Heart left ventricle (tissue), 16 donors: ENCODE measurements at regions not wholly inside any gene's neighbourhood (a gene's known extent, or its start where the extent isn't known, plus 50 kb on each side); places are given as distances from the start of the nearest gene placed in this dataset.

Experiments
- ATAC-seq, 4 donors: fragments of 200-7000 bp; cut with Tn5 transposase; one replicate each; pipeline ENCODE4 v1.9.1; 2020 to 2022; ENCODE audit warnings: moderate library complexity in 4 of 4, mild to moderate bottlenecking in 3 of 4, moderate number of reproducible peaks in 1 of 4
- DNase-seq, 5 donors: peaks; one replicate each; pipeline ENCODE4 v3.0.0-alpha.2; 2020
- H3K27ac ChIP-seq, 12 donors: fragments of 200-600 bp; sonication (generic) in 4 of 12; one replicate each; pipeline versions ENCODE4 v1.5.0 to v1.8.0; 2016 to 2022; ENCODE audit warnings: mild to moderate bottlenecking in 2 of 12
- H3K27me3 ChIP-seq, 9 donors: fragments of 200-600 bp; sonication (generic) in 2 of 9; one replicate each; pipeline versions ENCODE4 v1.5.1 to v1.8.0; 2016 to 2022; ENCODE audit warnings: mild to moderate bottlenecking in 3 of 9
- H3K36me3 ChIP-seq, 9 donors: fragments of 200-600 bp; sonication (generic) in 2 of 9; one replicate each; pipeline versions ENCODE4 v1.5.0 to v1.8.0; 2018 to 2022; ENCODE audit warnings: mild to moderate bottlenecking in 2 of 9
- H3K4me1 ChIP-seq, 12 donors: fragments of 200-600 bp; sonication (generic) in 4 of 12; one replicate each; pipeline versions ENCODE4 v1.5.0 to v1.8.0; 2016 to 2022; ENCODE audit warnings: mild to moderate bottlenecking in 3 of 12
- H3K4me3 ChIP-seq, 12 donors: fragments of 200-600 bp; sonication (generic) in 4 of 12; one replicate each; pipeline versions ENCODE4 v1.5.0 to v1.8.0; 2017 to 2022; ENCODE audit warnings: mild to moderate bottlenecking in 9 of 12, moderate library complexity in 4 of 12
- H3K9me3 ChIP-seq, 12 donors: fragments of 200-600 bp; sonication (generic) in 4 of 12; one replicate each; pipeline versions ENCODE4 v1.5.0 to v1.8.0; 2016 to 2022; ENCODE audit warnings: mild to moderate bottlenecking in 1 of 12
- CTCF ChIP-seq, 12 donors: fragments of 200-600 bp; sonication (generic) in 4 of 12; IDR thresholded peaks; one replicate each; pipeline versions ENCODE4 v1.5.0 to v1.8.0; 2018 to 2022; ENCODE audit warnings: antibody characterized with exemption in 12 of 12, mild to moderate bottlenecking in 5 of 12
- POLR2A ChIP-seq, 2 donors: fragments of 450-650 bp; IDR thresholded peaks; one replicate each; pipeline ENCODE4 v1.6.1; 2017; ENCODE audit warnings: antibody characterized with exemption in 2 of 2, mild to moderate bottlenecking in 2 of 2, moderate library complexity in 2 of 2
- WGBS, 4 donors: extraction: QIAGEN DNeasy Blood & Tissue Kit in 2 of 4; methylation state at CpG; one replicate each; pipeline versions ENCODE4 v1.1.5 to v1.1.7; 2013 to 2018; 5-methylcytosine and 5-hydroxymethylcytosine counted together
- intact Hi-C, 10 donors: fragments of 100-400 bp; cut with DNase I; formaldehyde crosslinking; loops; one replicate each; pipeline versions ENCODE4 v1.11.1 to v1.14.2; 2022
- donor health status: ischemic (EF 13 %, LVEDD 7.1; RV severe dilation, severe dysfunction).
- donor health status: healthy with polysubstance abuse.
- donor health status: DM: no; HTN: yes; CAD: no.
- donor health status: DM: no; HTN: no; CAD: no.
- donor health status: ischemic (EF 25% LVEDD 6.9; RV normal size, moderate dysfunction).
- donor health status: ischemic (EF 25% LVEDD 5.7; RV mildly dilated, moderate dysfunction).
- donor health status: healthy.
- donor health status: DM: yes; HTN: yes; CAD: no.
- donor health status: ischemic (EF 35%, LVEDD 5.7; RV mildly dilated, moderate dysfunction).
- donor health status: nonischemic (EF 11% LVEDD 7.7; RV severe dilation, severe dysfunction).
- donor health status: DM: yes; HTN: yes; CAD: no.
- donor health status: PGD.
- donor health status: ischemic (EF 29% LVEDD 5.4; RV normal size, mild dysfunction).
- donor health status: nonischemic (EF 23%, LVEDD 6.1; RV moderate dilation, normal function).

GRCh38 chr5:99640646-99641045 is 711.8 kb upstream of the CHD1 start:
- Histone ChIP-seq H3K36me3 (no peaks in the 10 kb centered on the region), H3K27me3 (no peaks in the 10 kb centered on the region), H3K4me1 (no peaks in the 10 kb centered on the region), H3K9me3 (no peaks in the 10 kb centered on the region), H3K27ac (no peak overlapping the region), H3K4me3 (no peak overlapping the region)
- WGBS, 4 donors, result 84 to 94% (median 90%) methylated on average over 2 of the region's 2 CpGs
- intact Hi-C loops, result no loop called here
- ATAC-seq (no peak), DNase-seq (no peak)
- TF ChIP-seq POLR2A (IDR thresholded peaks at IDR 0.05) (no peak), CTCF (IDR thresholded peaks at IDR 0.05) (no peak)

- Histone ChIP-seq H3K4me1 (no peaks in the 10 kb centered on the region), H3K9me3 (no peaks in the 10 kb centered on the region), H3K27me3 (no peaks in the 10 kb centered on the region), H3K27ac (no peak overlapping the region), H3K36me3 (no peaks in the 10 kb centered on the region), H3K4me3 (no peak overlapping the region)
- no peak for ATAC-seq
- intact Hi-C loops, result no loop called here
- TF ChIP-seq POLR2A (IDR thresholded peaks at IDR 0.05), result no peak
- TF ChIP-seq CTCF (IDR thresholded peaks at IDR 0.05), result no peak
- no peak for DNase-seq
Measured at GRCh38 chr5:99639905-99640304, 711.1 kb upstream of the CHD1 start.

GRCh38 chr5:99636663-99637062 is 707.9 kb upstream of the CHD1 start:
- Histone ChIP-seq H3K4me3 (no peak overlapping the region), H3K36me3 (no peaks in the 10 kb centered on the region)

GRCh38 chr5:99621772-99622681 is 693.2 kb upstream of the CHD1 start:
- intact Hi-C loops, result no loop called here
- H3K27me3 ChIP-seq, result no peaks in the 10 kb centered on the region
- H3K4me1 ChIP-seq, result no peaks in the 10 kb centered on the region
- H3K36me3 ChIP-seq, result no peaks in the 10 kb centered on the region
- H3K27ac ChIP-seq, result no peak overlapping the region
- H3K4me3 ChIP-seq, result no peak overlapping the region
- TF ChIP-seq CTCF (IDR thresholded peaks at IDR 0.05) (no peak), POLR2A (IDR thresholded peaks at IDR 0.05) (no peak)
- peaks cover 0 to 15% (median 0%) of the 10 kb centered on the region in 12 donors for H3K9me3 ChIP-seq
- WGBS, 4 donors, result 58 to 68% (median 62%) methylated on average over 12 of the region's 12 CpGs
- ATAC-seq, result no peak
- DNase-seq, result no peak

More at GRCh38 chr5:99636663-99637062, 707.9 kb upstream of the CHD1 start:
- DNase-seq, result no peak
- no peaks in the 10 kb centered on the region for H3K4me1 ChIP-seq
- intact Hi-C loops, result no loop called here
- no peak for TF ChIP-seq CTCF (IDR thresholded peaks at IDR 0.05)
- no peaks in the 10 kb centered on the region for H3K27me3 ChIP-seq
- H3K9me3 ChIP-seq, result peaks cover 0 to 9% (median 0%) of the 10 kb centered on the region in 12 donors
- WGBS, 4 donors, result 59 to 73% (median 73%) methylated on average over 2 of the region's 2 CpGs
- ATAC-seq, result no peak
- no peak overlapping the region for H3K27ac ChIP-seq
